GM21717 (cell line): ENCODE measurements at regions not wholly inside any gene's neighbourhood (a gene's known extent, or its start where the extent isn't known, plus 50 kb on each side); places are given as distances from the start of the nearest gene placed in this dataset.
"Not testable (repeated sequence)": the region's sequence is repeated elsewhere in the genome, so short reads cannot be mapped to it uniquely, and the experiment has no call there.

ENCODE experiments used
- ATAC-seq: cut with Tn5 transposase; IDR thresholded peaks from one replicate; pipeline ENCODE4 v1.9.1; 2021; ENCODE audit warnings: mild to moderate bottlenecking, moderate library complexity; ENCODE audit not compliant: unreplicated experiment

DNA sequence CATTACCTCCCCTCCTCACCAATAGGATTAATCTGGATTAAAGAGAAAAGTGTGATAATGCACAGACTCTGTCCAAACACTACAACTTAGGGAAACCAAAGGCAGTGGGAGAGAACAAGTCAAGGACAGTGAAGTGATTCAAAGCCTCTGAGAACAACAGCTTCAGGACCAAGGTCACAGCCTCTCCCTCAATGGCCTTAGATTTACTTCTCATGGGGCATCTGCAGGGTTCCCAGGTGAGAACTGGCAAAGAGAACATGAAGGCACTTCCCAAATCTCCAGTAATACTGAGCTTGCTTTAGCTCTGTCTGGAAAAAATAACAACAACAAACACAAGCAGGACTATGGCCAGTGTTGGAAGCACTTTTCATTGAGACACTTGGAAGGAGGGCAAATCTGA is 99.8 kb upstream of the GOLGA6L22 start:
- not testable (repeated sequence) for ATAC-seq

DNA sequence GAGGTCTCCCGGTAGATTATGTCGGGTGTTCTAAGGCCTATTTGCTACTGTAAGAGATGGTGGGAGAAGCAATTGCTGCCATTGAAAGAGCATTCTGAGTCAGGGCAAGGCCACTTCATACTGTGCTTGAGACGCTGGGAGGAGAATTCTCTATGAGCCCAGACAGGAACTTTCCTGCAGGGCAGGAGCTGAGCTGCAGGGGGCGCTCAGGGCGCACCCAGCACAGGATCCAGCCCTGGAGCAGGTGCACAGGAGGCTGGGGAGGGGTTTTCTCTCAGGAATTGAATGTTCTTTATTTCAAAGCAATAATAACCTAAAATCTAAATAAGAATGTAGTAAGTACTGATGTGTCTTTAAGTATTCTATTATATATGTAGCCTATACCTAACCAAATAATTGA is 99.1 kb upstream of the GOLGA6L22 start:
- peak; percentile 89 for ATAC-seq

DNA sequence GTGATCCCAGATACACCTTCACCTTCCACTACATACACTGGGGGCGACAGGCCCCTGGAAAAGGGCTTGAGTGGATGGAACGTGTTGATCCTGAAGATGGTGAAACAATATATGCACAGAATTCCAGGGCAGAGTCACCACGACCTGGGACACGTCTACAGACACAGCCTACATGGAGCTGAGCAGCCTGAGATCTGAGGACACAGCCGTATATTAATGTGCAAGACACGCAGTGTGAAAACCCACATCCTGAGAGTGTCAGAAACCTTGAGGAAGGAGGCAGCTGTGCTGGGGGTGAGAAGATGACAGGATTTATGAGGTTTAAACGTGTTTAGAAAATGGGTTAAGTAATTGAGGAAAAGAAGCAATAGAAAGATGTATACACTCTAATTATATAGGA is 98.0 kb upstream of the GOLGA6L22 start:
- not testable (repeated sequence) for ATAC-seq

DNA sequence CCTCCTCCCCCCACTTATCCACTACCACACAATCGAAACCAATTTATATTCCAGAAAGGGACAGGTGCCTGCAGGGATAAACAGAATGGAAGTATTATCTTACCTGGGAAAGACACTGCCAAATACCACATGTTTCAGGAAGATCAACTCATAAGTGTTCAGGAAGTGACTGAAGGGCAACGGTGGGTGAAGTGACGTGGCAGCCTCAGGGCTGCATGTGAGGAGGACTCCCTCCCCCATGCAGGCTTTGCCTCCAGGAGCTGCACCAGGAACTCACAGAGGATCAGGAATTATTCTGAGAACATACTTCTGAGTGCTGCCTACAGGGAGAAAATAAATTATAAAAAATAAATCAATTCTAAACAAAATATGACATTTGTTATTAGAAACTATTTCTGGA is 96.2 kb upstream of the GOLGA6L22 start:
- not testable (repeated sequence) for ATAC-seq

DNA sequence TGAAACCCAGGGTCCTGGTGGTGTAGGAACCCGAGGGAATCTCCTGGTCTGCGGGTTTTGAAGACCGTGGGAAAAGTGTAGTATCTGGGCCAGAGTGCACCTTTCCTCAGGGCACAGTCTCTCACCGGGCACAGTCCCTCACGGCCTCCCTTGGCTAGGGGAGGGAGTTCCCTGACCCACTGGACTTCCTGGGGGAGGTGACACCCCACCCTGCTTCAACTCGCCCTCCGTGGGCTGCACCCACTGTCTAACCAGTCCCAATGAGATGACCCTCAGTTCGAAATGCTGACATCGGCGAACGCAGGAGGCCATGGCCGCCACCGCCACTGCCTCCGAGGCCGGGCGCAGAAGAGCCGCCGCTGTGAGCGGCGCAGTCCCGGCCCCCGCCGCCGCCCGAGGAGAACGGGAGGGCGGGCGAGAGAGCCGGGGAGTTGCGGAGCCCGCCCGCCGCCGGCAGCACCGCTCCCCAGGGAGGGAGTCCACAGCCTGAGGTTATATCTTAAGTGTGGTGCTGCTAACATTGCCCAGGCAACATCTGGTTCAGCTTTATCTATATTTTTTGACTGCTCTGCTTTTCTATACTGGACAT is 87.4 kb upstream of the GOLGA6L22 start:
- ATAC-seq = not testable (repeated sequence)

DNA sequence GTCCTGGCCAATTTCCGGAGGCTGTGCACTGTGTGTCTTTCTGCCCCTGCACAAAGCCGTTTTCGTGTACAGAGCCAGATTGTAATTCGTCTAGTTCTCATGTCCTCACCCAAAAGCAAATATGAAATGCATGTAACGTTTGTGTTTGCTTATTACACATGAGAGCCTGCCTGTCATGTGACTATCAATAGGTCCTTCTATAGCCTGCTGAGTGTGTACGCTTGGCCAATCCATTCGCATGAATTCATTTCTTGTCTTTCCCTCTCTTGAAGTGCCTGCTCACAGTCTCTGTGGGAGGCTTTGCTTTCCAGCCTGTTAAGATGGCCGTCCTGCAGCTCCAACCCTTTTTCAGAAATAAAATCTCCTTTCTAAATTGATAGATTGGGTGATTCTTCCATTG is 84.2 kb upstream of the GOLGA6L22 start:
- not testable (repeated sequence) for ATAC-seq

DNA sequence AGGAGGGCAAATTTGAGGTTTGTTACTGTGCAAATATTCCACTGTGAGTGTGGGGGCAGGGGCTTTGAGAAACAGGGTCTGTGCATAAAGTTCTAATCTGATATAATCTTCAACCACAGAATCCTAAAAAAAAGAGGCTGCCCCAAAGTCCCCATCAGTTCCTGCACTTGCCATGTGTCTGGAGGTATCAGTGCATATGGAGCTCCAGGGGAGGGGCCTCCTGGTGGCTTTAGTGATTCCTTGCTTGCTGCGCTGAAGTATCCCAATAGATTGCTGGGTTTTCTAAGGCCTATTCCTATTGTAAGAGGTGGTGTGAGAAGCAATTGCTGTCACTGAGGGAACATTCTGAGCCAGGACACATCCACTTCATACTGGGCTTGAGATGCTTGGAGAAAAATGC is 82.9 kb upstream of the GOLGA6L22 start:
- ATAC-seq = not testable (repeated sequence)

DNA sequence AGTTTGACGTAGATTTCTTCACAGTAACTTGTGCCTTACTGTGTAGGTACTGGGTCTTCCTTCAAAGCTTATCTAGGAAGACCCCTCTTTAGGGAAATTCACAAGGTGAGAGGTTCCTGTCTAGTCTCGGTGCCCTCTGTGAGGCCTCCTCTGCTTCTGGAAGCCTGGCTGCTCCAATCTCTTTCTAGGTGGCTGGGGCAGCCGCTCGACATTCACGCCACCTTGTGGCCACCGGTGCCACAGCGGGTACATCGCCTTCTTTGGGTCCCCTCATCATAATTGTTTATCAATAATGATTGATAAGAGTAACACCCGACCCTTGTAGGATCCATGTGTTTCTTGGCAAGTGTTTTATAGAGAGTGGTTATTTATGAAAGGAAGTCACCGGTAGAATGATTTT is 80.8 kb upstream of the GOLGA6L22 start:
- ATAC-seq = not testable (repeated sequence)

DNA sequence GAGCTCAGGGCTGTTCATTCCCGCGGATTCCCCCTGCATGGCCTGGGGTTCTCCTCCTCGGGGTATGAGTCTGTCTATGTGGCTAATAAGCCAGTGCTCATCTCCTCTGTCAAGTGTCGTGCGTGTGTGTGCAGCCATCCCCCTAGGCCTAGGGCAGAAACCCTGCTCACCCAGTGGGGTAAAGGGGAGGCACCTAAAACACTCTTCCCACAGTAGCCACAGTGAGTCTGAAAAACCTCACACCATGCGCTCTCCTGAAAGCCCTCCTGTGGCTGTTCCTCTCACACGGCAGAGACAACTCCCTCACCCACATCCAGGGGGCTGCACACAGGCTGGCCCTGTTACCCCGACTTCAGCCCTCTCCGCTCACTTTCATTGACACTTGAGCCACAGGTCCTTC is 71.0 kb upstream of the GOLGA6L22 start:
- ATAC-seq = not testable (repeated sequence)

DNA sequence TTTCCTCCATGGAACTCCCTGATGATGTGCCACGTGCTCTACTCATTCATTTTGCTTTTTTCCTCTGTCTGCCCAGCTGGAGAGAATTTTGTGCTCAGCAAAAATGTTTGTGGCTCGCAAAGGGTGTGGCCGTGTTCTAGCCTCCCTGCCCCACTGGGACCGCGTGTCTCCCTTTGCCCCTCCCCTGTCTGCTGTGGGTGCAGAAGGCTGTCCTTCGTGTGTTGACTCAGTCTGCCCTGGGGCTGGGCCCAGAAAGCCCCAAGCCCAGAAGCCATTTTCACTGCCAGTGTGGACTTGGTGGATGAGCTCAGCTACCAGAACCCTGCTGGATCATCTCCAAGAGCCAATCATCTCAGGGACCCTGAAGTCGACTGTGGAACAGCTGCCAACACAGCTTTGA is 70.3 kb upstream of the GOLGA6L22 start:
- not testable (repeated sequence) for ATAC-seq

DNA sequence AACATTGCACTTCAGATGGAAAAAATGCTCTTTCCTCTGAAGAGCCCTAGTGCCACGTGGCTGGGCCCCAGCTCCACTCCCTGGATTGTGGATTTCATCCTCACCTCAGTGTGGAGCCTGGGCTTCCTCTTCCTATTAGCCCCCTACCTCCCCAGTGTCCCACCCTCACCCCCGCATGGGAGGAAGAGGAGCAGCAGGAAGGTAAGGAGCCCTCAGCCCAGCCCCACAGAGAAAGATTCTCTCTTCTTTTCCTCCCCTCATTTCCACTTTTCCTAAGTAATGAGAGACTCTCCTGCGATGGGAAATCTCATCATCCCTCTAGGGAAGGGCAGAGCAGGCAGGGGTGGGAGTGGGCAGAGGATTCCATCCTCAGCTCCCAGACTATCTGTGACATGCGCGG is 57.5 kb upstream of the GOLGA6L22 start:
- not testable (repeated sequence) for ATAC-seq

DNA sequence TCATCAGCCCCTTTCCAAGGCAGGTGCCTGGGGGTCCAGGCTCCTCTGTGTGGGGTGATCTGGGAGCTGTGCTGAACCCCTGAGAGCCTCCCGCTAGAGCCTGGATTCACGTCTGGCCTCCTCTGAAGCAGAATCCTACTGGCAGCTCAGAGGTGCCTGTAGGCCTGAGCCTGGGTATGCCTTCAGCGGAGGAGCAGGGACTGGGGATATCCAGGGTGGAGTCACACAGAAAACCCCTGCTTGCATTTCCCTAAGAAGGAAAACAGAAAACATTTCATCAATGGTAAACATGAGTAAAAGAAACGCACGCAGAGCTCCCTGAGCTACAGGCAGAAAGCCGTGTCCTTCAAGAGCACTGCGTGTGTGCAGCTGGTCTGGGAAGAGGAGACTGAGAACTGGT is 57.0 kb upstream of the GOLGA6L22 start:
- not testable (repeated sequence) for ATAC-seq

DNA sequence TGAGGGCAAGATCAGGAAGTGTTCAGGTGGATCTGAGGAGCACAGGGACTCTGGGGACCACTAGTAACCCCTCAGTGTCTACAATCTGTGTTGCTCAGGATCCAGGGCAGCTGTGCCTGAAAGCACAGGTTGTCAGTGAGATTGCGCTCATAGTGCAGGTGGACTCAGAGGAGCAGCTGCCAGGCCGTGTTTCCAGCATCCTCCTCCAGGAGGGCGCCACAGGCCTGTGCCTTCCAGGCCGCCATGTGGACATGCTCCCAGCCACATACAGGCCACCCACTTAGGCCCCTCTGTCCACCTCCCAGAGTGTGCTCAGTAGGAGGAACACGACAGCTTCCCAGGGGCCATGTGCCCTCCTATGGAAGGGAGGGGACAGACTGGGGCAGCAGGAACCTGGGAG is 52.9 kb upstream of the GOLGA6L22 start:
- not testable (repeated sequence) for ATAC-seq
